ENCODE measurements at regions not wholly inside any gene's neighbourhood (a gene's known extent, or its start where the extent isn't known, plus 50 kb on each side); places are given as distances from the start of the nearest gene placed in this dataset.
A peak's percentile ranks its signal among the peaks of the same experiment; 100 is the strongest.

DNA sequence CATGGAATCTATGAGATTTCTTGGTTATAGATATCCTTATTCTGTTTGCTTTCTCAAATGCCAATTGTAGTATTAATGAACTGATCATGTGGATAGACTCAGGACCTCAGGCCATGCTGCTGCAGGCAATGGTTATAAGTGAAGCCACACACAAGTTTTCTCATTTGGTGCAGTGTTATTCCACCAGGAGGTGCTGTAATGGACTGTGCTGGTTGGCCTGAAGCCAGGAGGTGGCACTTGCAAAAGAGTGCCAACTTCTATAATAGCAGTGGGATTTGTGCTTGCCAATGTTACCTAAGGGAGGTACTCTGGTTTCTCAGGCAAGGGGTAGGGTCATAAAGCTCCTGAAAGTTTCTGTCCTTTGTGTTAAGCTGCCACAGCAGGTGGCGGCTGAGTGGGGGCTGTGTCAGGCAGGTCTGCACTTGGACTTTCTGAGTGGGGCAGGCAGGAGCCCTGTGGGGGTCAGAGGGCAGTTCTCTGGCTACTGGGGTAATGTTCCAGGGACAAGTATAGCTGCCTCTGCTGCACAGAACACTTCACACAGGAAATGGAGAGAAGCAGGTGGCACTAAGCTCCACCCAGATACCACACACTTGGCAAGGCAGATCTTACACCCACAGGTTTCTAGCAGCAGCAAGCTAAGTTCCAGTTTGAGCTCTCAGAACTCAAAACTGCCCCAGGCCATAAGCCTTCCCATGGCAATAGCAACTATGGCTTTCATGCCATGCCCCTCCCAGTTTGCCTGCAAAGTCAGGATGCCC, 352.6 kb upstream of the CWC22 start:
- Histone ChIP-seq H3K79me1 (ENCODE audit: insufficient read depth, low read depth, low read length, poor library complexity, severe bottlenecking) (no peaks in the 10 kb centered on the region), H3K4me2 (ENCODE audit: insufficient read depth, insufficient read length, low read length) (no peak overlapping the region), H3T11ph (ENCODE audit: low read length) (no peak overlapping the region), H3K4ac (ENCODE audit: low read depth, low read length) (no peak overlapping the region), H3K4me1 (ENCODE audit: insufficient read depth, low read length) (no peaks in the 10 kb centered on the region), H2BK5ac (ENCODE audit: insufficient read length, low read length) (no peak overlapping the region), H4K8ac (replicated peaks; ENCODE audit: insufficient read length, low read depth, low read length) (no peak overlapping the region), H2BK120ac (ENCODE audit: low read depth, low read length, poor library complexity, severe bottlenecking) (no peak overlapping the region), H3K79me2 (ENCODE audit: insufficient read depth, low read length) (no peaks in the 10 kb centered on the region), H2BK15ac (ENCODE audit: low read depth, low read length) (no peak overlapping the region), H2BK20ac (ENCODE audit: low read depth, low read length, poor library complexity, severe bottlenecking) (no peak overlapping the region), H3K27me3 (ENCODE audit: insufficient read depth, low read length) (no peaks in the 10 kb centered on the region), H2AK5ac (ENCODE audit: insufficient read length, low read length) (no peak overlapping the region), H3K9me3 (ENCODE audit: control insufficient read depth, low read depth, low read length) (no peaks in the 10 kb centered on the region), H4K91ac (ENCODE audit: insufficient read length, low read depth, low read length) (no peak overlapping the region), H3K14ac (ENCODE audit: insufficient read depth, low read length) (no peak overlapping the region), H2AFZ (ENCODE audit: low read length) (no peak overlapping the region), H4K5ac (ENCODE audit: insufficient read length, low read depth, low read length) (no peak overlapping the region), H3K18ac (ENCODE audit: insufficient read length, low read depth, low read length) (no peak overlapping the region), H3K27ac (ENCODE audit: insufficient read length, low read depth, low read length) (no peak overlapping the region), H3K56ac (ENCODE audit: insufficient read length, low read depth, low read length) (no peak overlapping the region), H3K9ac (ENCODE audit: extremely low read depth, insufficient read length, low read length) (no peak overlapping the region), H3K23ac (ENCODE audit: insufficient read length, low read depth, low read length) (no peak overlapping the region), H2BK12ac (ENCODE audit: insufficient read length, low read depth, low read length) (no peak overlapping the region), H4K20me1 (ENCODE audit: control insufficient read depth, insufficient read depth, insufficient read length) (no peaks in the 10 kb centered on the region), H3K23me2 (ENCODE audit: insufficient read length, low read depth, low read length, poor library complexity, severe bottlenecking) (no peaks in the 10 kb centered on the region)
- Mint-ChIP-seq H3K27me3 (ENCODE audit: low read depth) (no peaks in the 10 kb centered on the region), H3K36me3 (ENCODE audit: insufficient read depth in 1 of 3, low read depth in 3 of 3) (no peaks in the 10 kb centered on the region), H3K9me3 (no peaks in the 10 kb centered on the region), H3K4me3 (no peak overlapping the region), H3K4me1 (no peaks in the 10 kb centered on the region; a peak in 1 of 4 replicates), H3K27ac (no peak overlapping the region)
- TF ChIP-seq, protein P1, sequence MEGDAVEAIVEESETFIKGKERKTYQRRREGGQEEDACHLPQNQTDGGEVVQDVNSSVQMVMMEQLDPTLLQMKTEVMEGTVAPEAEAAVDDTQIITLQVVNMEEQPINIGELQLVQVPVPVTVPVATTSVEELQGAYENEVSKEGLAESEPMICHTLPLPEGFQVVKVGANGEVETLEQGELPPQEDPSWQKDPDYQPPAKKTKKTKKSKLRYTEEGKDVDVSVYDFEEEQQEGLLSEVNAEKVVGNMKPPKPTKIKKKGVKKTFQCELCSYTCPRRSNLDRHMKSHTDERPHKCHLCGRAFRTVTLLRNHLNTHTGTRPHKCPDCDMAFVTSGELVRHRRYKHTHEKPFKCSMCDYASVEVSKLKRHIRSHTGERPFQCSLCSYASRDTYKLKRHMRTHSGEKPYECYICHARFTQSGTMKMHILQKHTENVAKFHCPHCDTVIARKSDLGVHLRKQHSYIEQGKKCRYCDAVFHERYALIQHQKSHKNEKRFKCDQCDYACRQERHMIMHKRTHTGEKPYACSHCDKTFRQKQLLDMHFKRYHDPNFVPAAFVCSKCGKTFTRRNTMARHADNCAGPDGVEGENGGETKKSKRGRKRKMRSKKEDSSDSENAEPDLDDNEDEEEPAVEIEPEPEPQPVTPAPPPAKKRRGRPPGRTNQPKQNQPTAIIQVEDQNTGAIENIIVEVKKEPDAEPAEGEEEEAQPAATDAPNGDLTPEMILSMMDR (conservative IDR thresholded peaks at IDR 0.05) = peak; percentile 52
- no CpG with 5 or more reads among the region's 1 CpG for whole genome bisulfite sequencing (ENCODE audit: extremely low coverage, insufficient read length, low lambda C conversion rate)
- peak; percentile 29 for DNase-seq

Data from H9 (cell line).